CD4-positive, alpha-beta T cell treated with Interferon alpha-2 for 1 hour (primary cell): ENCODE measurements at regions not wholly inside any gene's neighbourhood (a gene's known extent, or its start where the extent isn't known, plus 50 kb on each side); places are given as distances from the start of the nearest gene placed in this dataset.

Experiments
- DNase-seq, 2 donors: peaks; one replicate each; pipeline ENCODE4 v3.0.0-alpha.2; 2020 to 2022

DNA sequence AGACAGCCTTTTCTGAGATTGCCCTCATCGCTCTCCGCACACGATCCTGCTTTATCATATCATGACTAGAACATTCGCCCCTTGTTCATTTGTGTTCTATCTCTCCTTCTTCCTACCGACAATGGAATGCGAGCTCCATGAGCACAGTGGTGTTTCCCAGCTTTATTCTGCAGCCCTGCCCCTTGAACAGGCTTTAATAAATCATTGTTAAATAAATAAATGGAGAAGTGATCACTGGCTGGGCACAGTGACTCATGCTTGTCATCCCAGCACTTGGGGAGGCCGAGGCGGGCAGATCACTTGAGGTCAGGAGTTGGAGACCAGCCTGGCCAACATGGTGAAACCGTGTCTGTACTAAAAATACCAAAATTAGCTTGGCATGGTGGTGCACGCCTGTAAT is 1063.3 kb upstream of the EEF2KMT start:
- no peak for DNase-seq

DNA sequence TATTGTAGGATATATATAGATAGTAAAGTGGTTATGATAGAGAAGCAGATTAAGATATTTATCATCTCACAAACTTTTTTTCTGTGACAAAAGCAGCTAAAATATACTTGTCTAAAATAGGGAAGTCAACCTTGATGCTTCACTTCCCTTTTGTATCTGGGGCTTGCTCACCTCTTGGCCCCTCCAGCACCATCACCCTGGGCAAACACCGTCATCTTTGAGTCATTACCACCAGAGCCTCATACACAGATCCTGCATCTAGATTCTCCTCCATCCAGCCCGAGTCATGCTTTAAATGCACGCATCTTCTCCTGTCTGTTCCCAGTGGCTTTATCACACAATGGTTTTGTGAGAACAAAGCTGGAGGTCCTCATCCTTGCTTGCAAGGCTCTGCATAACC is 1062.7 kb upstream of the EEF2KMT start:
- DNase-seq: no peak

DNA sequence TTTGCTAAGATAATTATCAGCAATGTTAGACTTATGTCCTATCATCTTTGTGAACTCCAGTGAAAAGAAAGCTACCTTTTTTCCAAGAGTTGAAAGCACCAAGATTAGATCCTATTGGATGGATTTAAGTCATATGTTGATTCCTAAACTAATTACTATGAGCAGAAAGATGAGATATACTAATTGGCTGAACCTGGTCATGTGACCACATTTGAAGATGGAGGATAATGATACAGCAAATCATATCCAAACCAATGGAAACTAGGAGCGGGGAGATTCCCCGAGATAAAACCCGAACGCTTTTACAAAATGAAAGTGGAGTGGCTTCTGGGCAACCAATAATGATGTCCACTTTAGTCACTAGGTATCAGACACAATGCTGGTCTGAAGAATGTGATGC is 1060.2 kb upstream of the EEF2KMT start:
- DNase-seq: no peak

DNA sequence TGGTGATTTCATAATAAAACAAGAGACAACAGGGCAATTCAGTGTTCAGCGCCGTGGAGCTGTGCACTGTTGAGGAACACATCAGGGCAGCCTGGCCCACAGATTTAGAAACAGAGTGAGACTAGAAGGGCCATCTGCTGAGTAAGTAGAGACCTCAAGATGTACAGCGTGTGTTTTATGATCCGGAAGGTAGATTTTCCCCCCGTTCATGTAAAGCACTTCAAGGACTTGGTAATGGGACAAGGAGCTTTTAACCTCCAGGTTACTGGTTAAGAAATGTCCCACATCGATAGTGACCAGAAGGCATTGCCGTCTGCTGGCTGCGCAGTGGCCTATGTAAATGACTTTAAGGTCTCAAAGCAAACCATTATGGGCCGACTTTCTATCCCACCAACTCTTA is 1057.7 kb upstream of the EEF2KMT start:
- no peak for DNase-seq

GRCh38 chr16:6153901-6154300 is 1056.3 kb upstream of the EEF2KMT start:
- no peak for DNase-seq

DNA sequence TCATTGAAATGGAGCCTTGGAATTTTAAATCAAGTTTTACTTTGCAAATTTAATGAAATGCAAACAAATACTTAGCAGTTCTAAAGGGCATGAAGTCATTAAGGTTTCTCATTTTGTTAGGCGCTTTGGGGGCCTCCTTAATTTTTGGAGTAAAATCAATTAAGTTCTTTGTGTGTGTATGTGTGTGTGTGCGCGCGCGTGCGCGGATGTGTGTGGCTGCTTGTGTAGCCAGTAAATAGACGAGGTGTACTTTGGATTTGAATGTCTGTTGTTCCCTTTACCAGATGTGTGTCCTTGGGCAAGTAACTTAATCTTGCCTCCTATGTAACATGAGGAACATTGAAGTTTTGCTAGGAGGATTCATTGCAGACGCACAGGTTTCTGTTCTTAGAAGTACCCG is 1051.4 kb upstream of the EEF2KMT start:
- DNase-seq: no peak

DNA sequence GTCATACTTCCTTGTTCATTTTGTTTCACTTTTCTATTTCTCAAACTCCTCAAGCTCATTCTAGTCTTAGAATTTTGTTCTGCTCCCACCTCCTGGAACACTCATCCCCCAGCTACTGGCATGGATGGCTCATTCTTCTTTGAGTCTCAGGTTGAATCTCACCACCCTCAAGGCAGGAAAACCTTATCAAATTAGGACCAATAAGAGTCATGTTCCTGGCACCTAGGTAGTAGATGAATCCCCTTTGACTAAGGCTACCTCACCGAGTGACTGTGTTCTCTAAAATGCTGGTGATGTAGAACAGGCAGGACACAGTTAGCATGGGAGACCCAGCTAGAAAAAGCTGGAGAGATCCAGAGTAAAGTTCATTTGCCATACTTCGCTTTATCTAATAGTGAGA is 1050.8 kb upstream of the EEF2KMT start:
- DNase-seq: no peak

DNA sequence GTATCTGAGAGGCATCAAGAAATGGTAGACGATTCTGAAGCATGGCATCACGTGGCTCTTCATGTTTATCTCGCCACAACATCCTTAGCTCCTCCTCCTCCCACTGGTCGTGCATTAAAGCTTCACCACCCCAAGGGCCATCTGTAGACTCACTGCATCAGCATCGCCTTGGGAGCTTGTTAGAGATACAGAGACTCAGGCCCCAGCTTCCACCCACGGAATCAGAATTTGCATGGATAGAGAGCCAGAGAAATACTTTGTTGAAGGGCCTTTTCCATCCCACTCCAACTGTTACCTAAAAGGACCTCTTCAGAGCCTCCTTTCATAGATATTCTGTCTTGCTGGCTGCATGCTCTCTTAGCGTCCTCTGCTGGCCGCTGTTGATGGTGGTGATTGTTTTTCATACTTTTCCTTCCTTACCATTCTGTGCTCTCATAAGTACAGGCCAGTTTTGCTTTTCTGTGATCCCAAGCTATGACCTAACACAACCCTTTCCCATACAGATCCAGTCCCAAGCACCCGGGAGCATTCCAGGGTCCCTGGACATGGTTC is 1049.4 kb upstream of the EEF2KMT start:
- DNase-seq: no peak

GRCh38 chr16:6146356-6146755 is 1048.8 kb upstream of the EEF2KMT start:
- DNase-seq: no peak

- no peak for DNase-seq
Measured at GRCh38 chr16:6144463-6144862, 1046.9 kb upstream of the EEF2KMT start.

DNA sequence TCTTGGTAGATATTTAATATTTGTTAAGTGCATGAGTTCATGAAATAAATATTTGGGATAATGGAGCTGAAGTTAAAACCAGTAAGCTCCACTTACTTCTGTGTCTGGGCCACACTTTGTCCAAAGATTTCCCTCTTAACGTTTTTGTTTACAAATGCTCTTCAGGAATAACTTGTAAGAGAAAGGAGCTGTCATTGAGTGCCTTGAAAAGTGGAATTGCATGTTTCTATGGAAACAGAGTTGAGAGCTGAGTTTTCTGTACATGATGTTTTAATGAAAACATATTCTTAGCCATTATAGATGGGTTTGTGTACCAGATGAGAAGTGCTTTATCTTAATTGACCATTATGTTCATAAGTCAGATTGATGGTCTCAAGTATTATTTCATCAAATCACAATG is 1045.4 kb upstream of the EEF2KMT start:
- DNase-seq: no peak

GRCh38 chr16:6133009-6133557 is 1035.5 kb upstream of the EEF2KMT start:
- no peak for DNase-seq

- DNase-seq: no peak
Measured at GRCh38 chr16:6132121-6132520, 1034.5 kb upstream of the EEF2KMT start.

- no peak for DNase-seq
Measured at GRCh38 chr16:6131526-6132050, 1034.0 kb upstream of the EEF2KMT start.

- no peak for DNase-seq
Measured at GRCh38 chr16:6125483-6126259, 1028.1 kb upstream of the EEF2KMT start.

- no peak for DNase-seq
Measured at GRCh38 chr16:6124136-6124535, 1026.5 kb upstream of the EEF2KMT start.

DNA sequence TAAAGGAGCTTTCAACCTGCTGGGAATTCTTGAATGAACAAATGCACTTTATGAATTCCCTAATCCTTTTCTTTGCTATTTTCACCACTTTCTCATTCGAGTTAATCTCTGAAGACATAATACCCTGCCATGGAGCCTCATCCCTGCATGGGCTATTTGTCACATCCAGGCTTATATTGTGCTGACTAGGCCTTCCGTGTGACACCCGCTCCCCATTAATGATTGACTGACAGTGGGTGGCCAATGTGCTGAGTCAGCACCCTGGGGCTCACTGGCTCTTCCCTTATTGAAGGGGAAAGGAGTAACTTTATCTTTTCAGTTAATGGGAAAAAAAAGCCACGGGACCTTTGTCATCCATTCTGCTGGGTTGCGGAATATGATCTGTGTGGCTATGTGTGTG is 1024.8 kb upstream of the EEF2KMT start:
- DNase-seq: no peak

DNA sequence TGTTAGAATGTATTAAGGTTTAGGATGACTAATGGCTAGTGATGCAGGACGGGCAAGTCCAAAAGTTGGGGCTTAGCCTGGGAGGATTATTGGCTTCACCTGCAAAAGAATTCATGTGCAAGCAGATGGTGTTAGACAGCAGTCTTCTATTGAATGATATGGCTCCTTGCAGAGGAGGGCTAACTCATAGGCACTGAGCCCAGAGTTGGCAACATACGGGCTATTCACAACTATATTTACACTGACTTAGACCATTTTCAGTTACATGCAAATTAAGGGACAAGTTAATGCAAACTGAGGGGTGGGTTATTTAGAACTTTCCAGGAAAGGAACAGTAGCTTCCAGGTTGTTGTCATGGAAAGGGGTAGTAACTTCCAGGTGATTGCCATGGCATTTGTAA is 1017.1 kb upstream of the EEF2KMT start:
- no peak for DNase-seq

- no peak for DNase-seq
Measured at GRCh38 chr16:6113749-6114148, 1016.2 kb upstream of the EEF2KMT start.

GRCh38 chr16:6112700-6113099 is 1015.1 kb upstream of the EEF2KMT start:
- no peak for DNase-seq

- no peak for DNase-seq
Measured at GRCh38 chr16:6111390-6111789, 1013.8 kb upstream of the EEF2KMT start.

DNA sequence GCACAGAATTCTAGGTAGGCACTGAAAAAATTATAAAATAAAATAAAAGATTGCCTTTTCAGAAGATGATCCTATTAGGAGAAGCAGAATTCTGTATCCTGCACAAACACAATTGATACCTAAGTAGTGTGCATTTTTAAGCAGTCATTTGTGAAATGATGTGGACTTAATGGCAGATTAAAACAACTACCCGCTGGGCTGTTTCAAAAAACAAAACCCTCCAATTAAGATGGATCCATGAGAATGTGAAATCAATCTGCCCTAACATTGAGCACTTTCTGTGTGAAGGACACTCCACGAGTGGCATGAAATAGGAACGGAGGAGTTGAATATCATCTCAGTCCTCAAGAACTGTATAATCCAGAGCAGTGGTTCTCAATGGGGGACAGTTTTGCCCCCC is 1012.8 kb upstream of the EEF2KMT start:
- no peak for DNase-seq

GRCh38 chr16:6106061-6106460 is 1008.5 kb upstream of the EEF2KMT start:
- no peak for DNase-seq

DNA sequence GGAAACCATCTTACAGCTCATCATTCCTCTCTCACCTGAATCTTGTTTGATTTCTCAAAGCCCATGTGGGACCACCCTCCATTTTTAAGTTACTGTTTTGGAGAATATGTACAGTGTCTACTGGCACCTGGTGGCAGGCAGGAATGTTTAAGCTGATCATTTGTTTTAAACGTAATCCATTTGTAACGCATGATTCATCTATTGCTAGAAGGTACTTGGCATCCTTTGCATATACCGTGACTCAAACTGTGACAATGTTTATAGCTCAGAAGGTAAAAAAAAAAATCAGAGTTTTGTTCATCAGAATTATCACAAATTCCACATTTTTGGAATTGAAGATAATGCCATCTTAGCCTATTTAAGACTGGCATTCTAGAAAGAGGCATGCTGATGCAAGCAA is 1007.5 kb upstream of the EEF2KMT start:
- no peak for DNase-seq

DNA sequence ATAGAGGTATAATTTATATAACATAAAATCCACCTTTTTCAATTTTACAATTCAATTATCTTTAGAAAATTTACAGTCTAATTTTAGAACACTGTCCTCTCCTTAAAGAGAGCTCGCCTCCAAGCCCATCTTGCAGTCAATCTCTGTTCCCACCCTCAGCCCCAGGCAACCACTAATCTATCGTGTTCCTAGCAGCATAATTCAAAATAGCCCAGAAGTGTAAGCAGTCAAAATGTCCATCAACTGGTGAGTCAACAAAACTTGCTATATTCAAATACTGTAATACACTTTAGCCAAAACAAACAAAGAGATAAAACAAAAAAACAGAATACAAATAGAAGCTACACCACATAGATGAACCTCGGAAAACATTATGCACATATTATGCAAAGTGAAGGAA is 1006.8 kb upstream of the EEF2KMT start:
- no peak for DNase-seq
